ENCODE measurements at regions not wholly inside any gene's neighbourhood (a gene's known extent, or its start where the extent isn't known, plus 50 kb on each side); places are given as distances from the start of the nearest gene placed in this dataset.

- no peak overlapping the region for H3K4me3 ChIP-seq (ENCODE audit: control insufficient read depth, low read depth, low read length)
- DNase-seq (ENCODE audit: low read depth): no peak
- no peak for TF ChIP-seq CTCF (IDR thresholded peaks at IDR 0.05; ENCODE audit: control insufficient read depth, insufficient read depth, low read depth, low read length, missing control alignments)
Measured at GRCh38 chr3:81045976-81046375, 715.5 kb downstream of the GBE1 start.

- no peak overlapping the region for H3K4me3 ChIP-seq (ENCODE audit: control insufficient read depth, low read depth, low read length)
- DNase-seq (ENCODE audit: low read depth): no peak
- no peak for TF ChIP-seq CTCF (IDR thresholded peaks at IDR 0.05; ENCODE audit: control insufficient read depth, insufficient read depth, low read depth, low read length, missing control alignments)
Measured at GRCh38 chr3:81045246-81045645, 716.2 kb downstream of the GBE1 start.

GRCh38 chr3:81043660-81044199 is 717.7 kb downstream of the GBE1 start:
- no peak for TF ChIP-seq CTCF (IDR thresholded peaks at IDR 0.05; ENCODE audit: control insufficient read depth, insufficient read depth, low read depth, low read length, missing control alignments)
- no peak for DNase-seq (ENCODE audit: low read depth)
- no peak overlapping the region for H3K4me3 ChIP-seq (ENCODE audit: control insufficient read depth, low read depth, low read length)

- H3K4me3 ChIP-seq (ENCODE audit: control insufficient read depth, low read depth, low read length): no peak overlapping the region
- DNase-seq (ENCODE audit: low read depth): no peak
- TF ChIP-seq CTCF (IDR thresholded peaks at IDR 0.05; ENCODE audit: control insufficient read depth, insufficient read depth, low read depth, low read length, missing control alignments): no peak
Measured at GRCh38 chr3:81043009-81043408, 718.4 kb downstream of the GBE1 start.

- DNase-seq (ENCODE audit: low read depth): no peak
- no peak for TF ChIP-seq CTCF (IDR thresholded peaks at IDR 0.05; ENCODE audit: control insufficient read depth, insufficient read depth, low read depth, low read length, missing control alignments)
- H3K4me3 ChIP-seq (ENCODE audit: control insufficient read depth, low read depth, low read length): no peak overlapping the region
Measured at GRCh38 chr3:81041331-81041730, 720.1 kb downstream of the GBE1 start.

- TF ChIP-seq CTCF (IDR thresholded peaks at IDR 0.05; ENCODE audit: control insufficient read depth, insufficient read depth, low read depth, low read length, missing control alignments): no peak
- no peak for DNase-seq (ENCODE audit: low read depth)
- no peak overlapping the region for H3K4me3 ChIP-seq (ENCODE audit: control insufficient read depth, low read depth, low read length)
Measured at GRCh38 chr3:81040107-81040506, 721.3 kb downstream of the GBE1 start.

GRCh38 chr3:81033684-81034083 is 727.8 kb downstream of the GBE1 start:
- TF ChIP-seq CTCF (IDR thresholded peaks at IDR 0.05; ENCODE audit: control insufficient read depth, insufficient read depth, low read depth, low read length, missing control alignments): no peak
- H3K4me3 ChIP-seq (ENCODE audit: control insufficient read depth, low read depth, low read length): no peak overlapping the region
- DNase-seq (ENCODE audit: low read depth): no peak
